ENCODE measurements at regions not wholly inside any gene's neighbourhood (a gene's known extent, or its start where the extent isn't known, plus 50 kb on each side); places are given as distances from the start of the nearest gene placed in this dataset.

DNA sequence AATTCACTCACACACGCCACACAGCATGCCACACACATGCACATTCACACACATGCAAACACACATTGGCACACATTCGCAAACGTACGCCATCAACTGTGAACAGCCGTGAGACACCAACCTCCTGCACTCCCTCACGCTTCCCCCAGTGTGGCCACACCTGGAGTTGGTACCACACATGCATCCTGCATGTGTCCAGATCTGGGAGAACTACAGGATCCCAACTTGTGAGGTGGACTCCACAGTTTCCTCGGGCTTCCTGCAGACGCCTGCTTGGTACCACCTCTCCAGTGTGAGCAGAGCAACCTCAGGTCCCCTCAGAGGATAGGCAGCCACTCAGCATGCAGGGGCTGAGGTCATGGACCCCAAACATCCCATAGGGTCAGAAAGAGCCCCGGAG is 239.0 kb downstream of the EIPR1 start:
- H3K9ac ChIP-seq (ENCODE audit: low read depth in 2 of 2, low read length in 2 of 2), result no peak overlapping the region
- DNase-seq, result no peak
- H3K27me3 ChIP-seq, result no peaks in the 10 kb centered on the region
- H3K27ac ChIP-seq, result no peak overlapping the region
- TF ChIP-seq, protein P1, sequence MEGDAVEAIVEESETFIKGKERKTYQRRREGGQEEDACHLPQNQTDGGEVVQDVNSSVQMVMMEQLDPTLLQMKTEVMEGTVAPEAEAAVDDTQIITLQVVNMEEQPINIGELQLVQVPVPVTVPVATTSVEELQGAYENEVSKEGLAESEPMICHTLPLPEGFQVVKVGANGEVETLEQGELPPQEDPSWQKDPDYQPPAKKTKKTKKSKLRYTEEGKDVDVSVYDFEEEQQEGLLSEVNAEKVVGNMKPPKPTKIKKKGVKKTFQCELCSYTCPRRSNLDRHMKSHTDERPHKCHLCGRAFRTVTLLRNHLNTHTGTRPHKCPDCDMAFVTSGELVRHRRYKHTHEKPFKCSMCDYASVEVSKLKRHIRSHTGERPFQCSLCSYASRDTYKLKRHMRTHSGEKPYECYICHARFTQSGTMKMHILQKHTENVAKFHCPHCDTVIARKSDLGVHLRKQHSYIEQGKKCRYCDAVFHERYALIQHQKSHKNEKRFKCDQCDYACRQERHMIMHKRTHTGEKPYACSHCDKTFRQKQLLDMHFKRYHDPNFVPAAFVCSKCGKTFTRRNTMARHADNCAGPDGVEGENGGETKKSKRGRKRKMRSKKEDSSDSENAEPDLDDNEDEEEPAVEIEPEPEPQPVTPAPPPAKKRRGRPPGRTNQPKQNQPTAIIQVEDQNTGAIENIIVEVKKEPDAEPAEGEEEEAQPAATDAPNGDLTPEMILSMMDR (IDR thresholded peaks at IDR 0.05), result no peak
- no peaks in the 10 kb centered on the region for H3K9me3 ChIP-seq
- no peaks in the 10 kb centered on the region for H3K36me3 ChIP-seq
- no peaks in the 10 kb centered on the region for H3K4me1 ChIP-seq
- intact Hi-C loops (cut with DNase I), result no loop called here
- H3K4me3 ChIP-seq, result no peak overlapping the region

DNA sequence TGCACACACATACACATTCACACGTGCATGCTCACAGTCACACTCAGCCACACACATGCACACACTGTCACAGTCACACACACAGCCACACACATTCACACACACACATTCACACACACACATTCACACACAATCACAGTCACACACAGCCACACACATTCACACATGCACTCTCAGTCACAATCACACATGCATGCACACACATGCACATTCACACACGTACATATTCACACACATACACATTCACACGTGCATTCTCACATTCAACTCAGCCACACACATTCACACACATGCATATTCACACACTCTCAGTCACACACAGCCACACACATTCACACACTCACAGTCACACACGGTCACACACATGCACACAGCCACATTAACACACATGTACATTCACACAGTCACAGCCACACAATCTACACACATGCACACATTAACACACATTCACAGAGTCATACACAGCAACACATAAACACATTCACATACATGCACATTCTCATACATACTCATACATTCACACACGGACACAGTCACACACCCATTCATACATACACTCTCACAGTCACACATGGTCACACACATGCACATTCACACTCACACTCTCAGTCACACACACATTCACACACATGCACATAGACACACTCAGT is 239.8 kb downstream of the EIPR1 start:
- DNase-seq, result no peak
- intact Hi-C loops (cut with DNase I), result no loop called here
- H3K36me3 ChIP-seq, result no peaks in the 10 kb centered on the region

DNA sequence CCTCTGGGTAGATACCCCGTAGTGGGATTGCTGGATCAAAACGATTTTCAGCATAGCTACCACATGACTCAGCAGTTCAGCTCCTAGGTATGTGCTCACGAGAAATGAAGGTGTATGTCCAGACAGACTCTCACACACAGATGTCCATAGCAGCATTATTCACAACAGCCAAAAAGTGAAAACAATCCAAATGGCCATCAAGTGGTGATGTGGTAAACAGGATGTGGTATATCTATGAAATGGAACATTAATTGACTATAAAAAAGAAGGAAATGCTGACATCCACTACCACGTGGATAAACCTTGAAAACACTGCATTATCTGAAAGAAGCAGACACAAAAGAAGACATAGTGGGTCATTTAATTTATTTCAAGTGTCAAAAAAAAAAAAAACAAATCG is 241.9 kb downstream of the EIPR1 start:
- intact Hi-C loops (cut with DNase I), result no loop called here
- no peak overlapping the region for H3K4me3 ChIP-seq
- no peaks in the 10 kb centered on the region for H3K4me1 ChIP-seq
- no peak for DNase-seq
- H3K27me3 ChIP-seq, result no peaks in the 10 kb centered on the region
- H3K9ac ChIP-seq (ENCODE audit: low read depth in 2 of 2, low read length in 2 of 2), result no peak overlapping the region
- TF ChIP-seq, protein P1 (IDR thresholded peaks at IDR 0.05), result no peak
- no peaks in the 10 kb centered on the region for H3K36me3 ChIP-seq
- no peaks in the 10 kb centered on the region for H3K9me3 ChIP-seq
- H3K27ac ChIP-seq, result no peak overlapping the region

More for the DNA sequence above, 239.8 kb downstream of the EIPR1 start:
- Histone ChIP-seq H3K9ac (ENCODE audit: low read depth in 2 of 2, low read length in 2 of 2) (no peak overlapping the region), H3K27me3 (no peaks in the 10 kb centered on the region), H3K27ac (no peak overlapping the region), H3K4me3 (no peak overlapping the region), H3K4me1 (no peaks in the 10 kb centered on the region), H3K9me3 (no peaks in the 10 kb centered on the region)
- TF ChIP-seq, protein P1 (IDR thresholded peaks at IDR 0.05), result no peak

DNA sequence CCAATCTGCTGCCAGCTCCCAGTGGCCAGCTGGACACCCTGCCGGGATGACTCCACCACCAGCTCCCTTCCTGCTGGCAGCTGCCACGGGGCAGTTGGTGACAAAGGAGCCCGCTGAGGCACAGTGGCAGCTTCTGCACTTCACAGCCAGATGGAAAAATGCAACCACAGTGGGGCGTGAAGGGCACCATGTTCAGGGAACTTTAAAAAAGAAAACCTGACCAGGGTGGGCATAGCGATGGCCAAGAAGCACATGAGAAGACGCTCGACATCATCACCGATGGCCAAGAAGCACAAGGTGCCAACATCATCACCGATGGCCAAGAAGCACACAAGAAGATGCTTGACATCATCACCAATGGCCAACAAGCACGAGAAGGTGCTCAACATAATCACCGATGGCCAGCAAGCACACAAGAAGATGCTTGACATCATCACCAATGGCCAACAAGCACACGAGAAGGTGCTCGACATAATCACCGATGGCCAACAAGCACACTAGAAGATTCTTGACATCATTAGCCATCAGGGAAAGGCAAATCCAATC is 243.5 kb downstream of the EIPR1 start:
- Histone ChIP-seq H3K9ac (ENCODE audit: low read depth in 2 of 2, low read length in 2 of 2) (no peak overlapping the region), H3K9me3 (no peaks in the 10 kb centered on the region), H3K4me1 (no peaks in the 10 kb centered on the region), H3K36me3 (no peaks in the 10 kb centered on the region), H3K27ac (no peak overlapping the region), H3K27me3 (no peaks in the 10 kb centered on the region), H3K4me3 (no peak overlapping the region)
- intact Hi-C loops (cut with DNase I), result no loop called here
- TF ChIP-seq, protein P1 (IDR thresholded peaks at IDR 0.05), result no peak
- DNase-seq, result no peak

DNA sequence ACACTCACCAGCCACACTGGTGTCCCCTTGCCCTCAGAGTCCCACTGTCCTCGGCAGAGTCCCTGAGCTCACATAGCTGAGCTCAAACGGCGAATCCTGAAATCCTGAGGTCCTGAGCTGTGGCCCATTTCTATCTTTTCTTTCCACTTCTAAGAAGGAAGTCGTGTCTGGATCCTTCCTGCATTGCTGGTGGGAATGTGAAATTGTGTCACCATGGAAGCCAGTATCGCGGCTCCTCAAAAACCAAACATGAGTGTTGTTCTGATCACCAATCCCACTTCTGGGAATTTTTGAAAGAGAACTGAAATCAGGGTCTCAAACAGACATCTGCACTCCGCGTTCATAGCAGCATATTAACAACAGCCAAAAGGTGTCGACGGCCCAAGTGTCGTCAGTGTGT is 244.7 kb downstream of the EIPR1 start:
- TF ChIP-seq, protein P1 (IDR thresholded peaks at IDR 0.05), result no peak
- Histone ChIP-seq H3K9ac (ENCODE audit: low read depth in 2 of 2, low read length in 2 of 2) (no peak overlapping the region), H3K9me3 (no peaks in the 10 kb centered on the region), H3K27ac (no peak overlapping the region), H3K4me3 (no peak overlapping the region), H3K36me3 (no peaks in the 10 kb centered on the region), H3K4me1 (no peaks in the 10 kb centered on the region), H3K27me3 (no peaks in the 10 kb centered on the region)
- intact Hi-C loops (cut with DNase I), result no loop called here
- DNase-seq, result no peak

All from colonic mucosa (tissue), 4 donors.